H1 (cell line): ENCODE measurements at regions not wholly inside any gene's neighbourhood (a gene's known extent, or its start where the extent isn't known, plus 50 kb on each side); places are given as distances from the start of the nearest gene placed in this dataset.

Source experiments
- CHD1 ChIP-seq: IDR thresholded peaks from 2 replicates; pipeline ENCODE4 v1.6.1; 2012; ENCODE audit warnings: low read depth, low read length, improper control_type of control experiment
- EP300 ChIP-seq, 2 experiments: IDR thresholded peaks; 1 replicate in 1 of 2; 2 replicates in 1 of 2; pipeline ENCODE4 v1.6.1; 2011 to 2012; ENCODE audit warnings: low read depth in 2 of 2, low read length in 2 of 2, mild to moderate bottlenecking in 2 of 2, borderline replicate concordance in 1 of 2, inconsistent platforms in 1 of 2, moderate library complexity in 1 of 2
- KDM1A ChIP-seq: fragments of 200-600, 300-600 bp; sonication (generic); IDR thresholded peaks from 2 replicates; pipeline ENCODE4 v1.7.1; 2016; ENCODE audit warnings: mild to moderate bottlenecking, low read length, borderline replicate concordance
- SAP30 ChIP-seq: fragments of 300-600 bp; sonication (generic); IDR thresholded peaks from 2 replicates; pipeline ENCODE4 v1.7.1; 2012; ENCODE audit warnings: low read length, moderate library complexity, mild to moderate bottlenecking, inconsistent platforms; ENCODE audit not compliant: insufficient read depth, insufficient replicate concordance
- SP1 ChIP-seq: IDR thresholded peaks from 2 replicates; pipeline ENCODE4 v1.6.1; 2011; ENCODE audit warnings: low read depth, low read length
- SRF ChIP-seq: IDR thresholded peaks from 2 replicates; pipeline ENCODE4 v1.6.1; 2011; ENCODE audit warnings: mild to moderate bottlenecking, low read depth, low read length, moderate library complexity
- SUZ12 ChIP-seq: fragments of 200-600 bp; sonication (generic); IDR thresholded peaks from 2 replicates; pipeline ENCODE4 v1.6.1; 2012; ENCODE audit warnings: mild to moderate bottlenecking, inconsistent platforms, low read length, moderate library complexity, mixed read lengths
- TAF1 ChIP-seq: IDR thresholded peaks from 2 replicates; pipeline ENCODE4 v1.6.1; 2011; ENCODE audit warnings: mild to moderate bottlenecking, low read depth, low read length
- TF ChIP-seq, protein P1 (sequence below): fragments of 300-600 bp; sonication (generic); IDR thresholded peaks from 2 replicates; pipeline ENCODE4 v1.7.1; 2012; ENCODE audit warnings: low read length, moderate library complexity, mild to moderate bottlenecking, inconsistent platforms; ENCODE audit not compliant: insufficient replicate concordance
- TF ChIP-seq, protein P2 (sequence below): IDR thresholded peaks from 2 replicates; pipeline ENCODE4 v1.6.1; 2012; ENCODE audit warnings: low read length, inconsistent platforms

DNA sequence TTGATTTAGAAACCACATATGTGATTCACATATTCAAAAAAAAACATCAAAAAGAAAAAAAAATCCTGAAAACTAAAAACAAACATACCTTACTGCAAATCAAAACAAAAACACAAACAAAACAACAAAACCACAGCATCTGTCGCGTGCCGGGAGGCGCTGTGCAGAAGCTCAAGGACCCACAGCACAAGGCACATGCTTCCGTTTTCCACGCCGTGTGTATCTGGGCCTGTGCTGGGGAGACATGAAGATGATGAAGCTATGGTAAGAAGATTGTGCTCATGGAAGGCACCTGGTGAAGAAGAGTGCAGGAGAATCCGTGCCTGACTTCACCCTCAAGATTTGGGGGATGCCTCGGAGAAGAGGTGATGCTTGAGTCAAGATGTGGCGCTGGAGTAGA is 788.9 kb upstream of the ARRDC4 start (continued):
- TF ChIP-seq, protein P1, sequence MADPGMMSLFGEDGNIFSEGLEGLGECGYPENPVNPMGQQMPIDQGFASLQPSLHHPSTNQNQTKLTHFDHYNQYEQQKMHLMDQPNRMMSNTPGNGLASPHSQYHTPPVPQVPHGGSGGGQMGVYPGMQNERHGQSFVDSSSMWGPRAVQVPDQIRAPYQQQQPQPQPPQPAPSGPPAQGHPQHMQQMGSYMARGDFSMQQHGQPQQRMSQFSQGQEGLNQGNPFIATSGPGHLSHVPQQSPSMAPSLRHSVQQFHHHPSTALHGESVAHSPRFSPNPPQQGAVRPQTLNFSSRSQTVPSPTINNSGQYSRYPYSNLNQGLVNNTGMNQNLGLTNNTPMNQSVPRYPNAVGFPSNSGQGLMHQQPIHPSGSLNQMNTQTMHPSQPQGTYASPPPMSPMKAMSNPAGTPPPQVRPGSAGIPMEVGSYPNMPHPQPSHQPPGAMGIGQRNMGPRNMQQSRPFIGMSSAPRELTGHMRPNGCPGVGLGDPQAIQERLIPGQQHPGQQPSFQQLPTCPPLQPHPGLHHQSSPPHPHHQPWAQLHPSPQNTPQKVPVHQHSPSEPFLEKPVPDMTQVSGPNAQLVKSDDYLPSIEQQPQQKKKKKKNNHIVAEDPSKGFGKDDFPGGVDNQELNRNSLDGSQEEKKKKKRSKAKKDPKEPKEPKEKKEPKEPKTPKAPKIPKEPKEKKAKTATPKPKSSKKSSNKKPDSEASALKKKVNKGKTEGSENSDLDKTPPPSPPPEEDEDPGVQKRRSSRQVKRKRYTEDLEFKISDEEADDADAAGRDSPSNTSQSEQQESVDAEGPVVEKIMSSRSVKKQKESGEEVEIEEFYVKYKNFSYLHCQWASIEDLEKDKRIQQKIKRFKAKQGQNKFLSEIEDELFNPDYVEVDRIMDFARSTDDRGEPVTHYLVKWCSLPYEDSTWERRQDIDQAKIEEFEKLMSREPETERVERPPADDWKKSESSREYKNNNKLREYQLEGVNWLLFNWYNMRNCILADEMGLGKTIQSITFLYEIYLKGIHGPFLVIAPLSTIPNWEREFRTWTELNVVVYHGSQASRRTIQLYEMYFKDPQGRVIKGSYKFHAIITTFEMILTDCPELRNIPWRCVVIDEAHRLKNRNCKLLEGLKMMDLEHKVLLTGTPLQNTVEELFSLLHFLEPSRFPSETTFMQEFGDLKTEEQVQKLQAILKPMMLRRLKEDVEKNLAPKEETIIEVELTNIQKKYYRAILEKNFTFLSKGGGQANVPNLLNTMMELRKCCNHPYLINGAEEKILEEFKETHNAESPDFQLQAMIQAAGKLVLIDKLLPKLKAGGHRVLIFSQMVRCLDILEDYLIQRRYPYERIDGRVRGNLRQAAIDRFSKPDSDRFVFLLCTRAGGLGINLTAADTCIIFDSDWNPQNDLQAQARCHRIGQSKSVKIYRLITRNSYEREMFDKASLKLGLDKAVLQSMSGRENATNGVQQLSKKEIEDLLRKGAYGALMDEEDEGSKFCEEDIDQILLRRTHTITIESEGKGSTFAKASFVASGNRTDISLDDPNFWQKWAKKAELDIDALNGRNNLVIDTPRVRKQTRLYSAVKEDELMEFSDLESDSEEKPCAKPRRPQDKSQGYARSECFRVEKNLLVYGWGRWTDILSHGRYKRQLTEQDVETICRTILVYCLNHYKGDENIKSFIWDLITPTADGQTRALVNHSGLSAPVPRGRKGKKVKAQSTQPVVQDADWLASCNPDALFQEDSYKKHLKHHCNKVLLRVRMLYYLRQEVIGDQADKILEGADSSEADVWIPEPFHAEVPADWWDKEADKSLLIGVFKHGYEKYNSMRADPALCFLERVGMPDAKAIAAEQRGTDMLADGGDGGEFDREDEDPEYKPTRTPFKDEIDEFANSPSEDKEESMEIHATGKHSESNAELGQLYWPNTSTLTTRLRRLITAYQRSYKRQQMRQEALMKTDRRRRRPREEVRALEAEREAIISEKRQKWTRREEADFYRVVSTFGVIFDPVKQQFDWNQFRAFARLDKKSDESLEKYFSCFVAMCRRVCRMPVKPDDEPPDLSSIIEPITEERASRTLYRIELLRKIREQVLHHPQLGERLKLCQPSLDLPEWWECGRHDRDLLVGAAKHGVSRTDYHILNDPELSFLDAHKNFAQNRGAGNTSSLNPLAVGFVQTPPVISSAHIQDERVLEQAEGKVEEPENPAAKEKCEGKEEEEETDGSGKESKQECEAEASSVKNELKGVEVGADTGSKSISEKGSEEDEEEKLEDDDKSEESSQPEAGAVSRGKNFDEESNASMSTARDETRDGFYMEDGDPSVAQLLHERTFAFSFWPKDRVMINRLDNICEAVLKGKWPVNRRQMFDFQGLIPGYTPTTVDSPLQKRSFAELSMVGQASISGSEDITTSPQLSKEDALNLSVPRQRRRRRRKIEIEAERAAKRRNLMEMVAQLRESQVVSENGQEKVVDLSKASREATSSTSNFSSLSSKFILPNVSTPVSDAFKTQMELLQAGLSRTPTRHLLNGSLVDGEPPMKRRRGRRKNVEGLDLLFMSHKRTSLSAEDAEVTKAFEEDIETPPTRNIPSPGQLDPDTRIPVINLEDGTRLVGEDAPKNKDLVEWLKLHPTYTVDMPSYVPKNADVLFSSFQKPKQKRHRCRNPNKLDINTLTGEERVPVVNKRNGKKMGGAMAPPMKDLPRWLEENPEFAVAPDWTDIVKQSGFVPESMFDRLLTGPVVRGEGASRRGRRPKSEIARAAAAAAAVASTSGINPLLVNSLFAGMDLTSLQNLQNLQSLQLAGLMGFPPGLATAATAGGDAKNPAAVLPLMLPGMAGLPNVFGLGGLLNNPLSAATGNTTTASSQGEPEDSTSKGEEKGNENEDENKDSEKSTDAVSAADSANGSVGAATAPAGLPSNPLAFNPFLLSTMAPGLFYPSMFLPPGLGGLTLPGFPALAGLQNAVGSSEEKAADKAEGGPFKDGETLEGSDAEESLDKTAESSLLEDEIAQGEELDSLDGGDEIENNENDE, result no peak
- TF ChIP-seq TAF1 (no peak), SRF (no peak), SP1 (no peak), KDM1A (no peak), EP300 (IDR thresholded peaks at IDR 0.05; ENCODE audit: borderline replicate concordance in 1 of 2, low read depth in 2 of 2, low read length in 2 of 2) (no peak), SAP30 (no peak), SUZ12 (no peak), CHD1 (no peak)
- TF ChIP-seq, protein P2, sequence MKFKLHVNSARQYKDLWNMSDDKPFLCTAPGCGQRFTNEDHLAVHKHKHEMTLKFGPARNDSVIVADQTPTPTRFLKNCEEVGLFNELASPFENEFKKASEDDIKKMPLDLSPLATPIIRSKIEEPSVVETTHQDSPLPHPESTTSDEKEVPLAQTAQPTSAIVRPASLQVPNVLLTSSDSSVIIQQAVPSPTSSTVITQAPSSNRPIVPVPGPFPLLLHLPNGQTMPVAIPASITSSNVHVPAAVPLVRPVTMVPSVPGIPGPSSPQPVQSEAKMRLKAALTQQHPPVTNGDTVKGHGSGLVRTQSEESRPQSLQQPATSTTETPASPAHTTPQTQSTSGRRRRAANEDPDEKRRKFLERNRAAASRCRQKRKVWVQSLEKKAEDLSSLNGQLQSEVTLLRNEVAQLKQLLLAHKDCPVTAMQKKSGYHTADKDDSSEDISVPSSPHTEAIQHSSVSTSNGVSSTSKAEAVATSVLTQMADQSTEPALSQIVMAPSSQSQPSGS, result no peak
